Renal cortex interstitium (tissue), 11 donors: ENCODE measurements at regions not wholly inside any gene's neighbourhood (a gene's known extent, or its start where the extent isn't known, plus 50 kb on each side); places are given as distances from the start of the nearest gene placed in this dataset.
A peak's percentile ranks its signal among the peaks of the same experiment; 100 is the strongest.

Experiments used
- DNase-seq, 11 donors: peaks; one replicate each; pipeline ENCODE4 v3.0.0-alpha.2; 2013; ENCODE audit warnings: low read depth in 9 of 11, low spot score in 4 of 11; ENCODE audit errors: extremely low read depth in 1 of 11

GRCh38 chr6:123747515-123747914 is 56.1 kb upstream of the NKAIN2 start:
- DNase-seq = no peak

GRCh38 chr6:123745895-123746294 is 57.8 kb upstream of the NKAIN2 start:
- no peak for DNase-seq

- DNase-seq = no peak
Measured at GRCh38 chr6:123744840-123745239, 58.8 kb upstream of the NKAIN2 start.

- peak in 1 of 11 donors; percentile 1 for DNase-seq
Measured at GRCh38 chr6:123742626-123743025, 61.0 kb upstream of the NKAIN2 start.

GRCh38 chr6:123733180-123733579 is 70.5 kb upstream of the NKAIN2 start:
- DNase-seq = no peak

GRCh38 chr6:123716506-123716905 is 79.8 kb upstream of the TRDN start:
- DNase-seq = no peak

GRCh38 chr6:123715006-123715863 is 78.5 kb upstream of the TRDN start:
- peak; percentile 3 to 32 (median 18) for DNase-seq

GRCh38 chr6:123712831-123713230 is 76.1 kb upstream of the TRDN start:
- DNase-seq = no peak

- DNase-seq = no peak
Measured at GRCh38 chr6:123702943-123703342, 66.2 kb upstream of the TRDN start.

- DNase-seq = no peak
Measured at GRCh38 chr6:123687864-123688263, 51.1 kb upstream of the TRDN start.
